HEK293T (cell line): ENCODE measurements at regions not wholly inside any gene's neighbourhood (a gene's known extent, or its start where the extent isn't known, plus 50 kb on each side); places are given as distances from the start of the nearest gene placed in this dataset.

Source experiments
- CTCF ChIA-PET: fragments of 350-600 bp; formaldehyde crosslinking; extraction: SDS; loops from one replicate; lab custom pipeline; 2021; ENCODE audit warnings: antibody characterized with exemption, inconsistent platforms; lab: Yijun Ruan, JAX
- POLR2A ChIA-PET: fragments of 350-600 bp; formaldehyde crosslinking; extraction: SDS; loops from one replicate; lab custom pipeline; 2020; ENCODE audit warnings: antibody characterized with exemption, inconsistent platforms; lab: Yijun Ruan, JAX
- DNase-seq: peaks from one replicate; pipeline ENCODE4 v3.0.0; 2012; ENCODE audit warnings: mixed read lengths; ENCODE audit errors: extremely low spot score
- ARNT ChIP-seq: fragments of 450-650 bp; IDR thresholded peaks from 2 replicates; pipeline ENCODE4 v1.6.1; 2017; ENCODE audit warnings: mild to moderate bottlenecking
- BHLHE40 ChIP-seq: fragments of 450-650 bp; IDR thresholded peaks from 2 replicates; pipeline ENCODE4 v1.6.1; 2016; ENCODE audit warnings: mild to moderate bottlenecking, moderate library complexity, borderline replicate concordance
- CTBP1 ChIP-seq: fragments of 450-650 bp; IDR thresholded peaks from 2 replicates; pipeline ENCODE4 v1.6.1; 2016; ENCODE audit warnings: borderline replicate concordance
- ELF4 ChIP-seq: fragments of 450-650 bp; IDR thresholded peaks from 2 replicates; pipeline ENCODE4 v1.6.1; 2017; ENCODE audit warnings: antibody characterized with exemption
- FOXA1 ChIP-seq: fragments of 450-650 bp; IDR thresholded peaks from 2 replicates; pipeline ENCODE4 v1.6.1; 2016; ENCODE audit warnings: mild to moderate bottlenecking
- FOXK2 ChIP-seq: fragments of 450-650 bp; IDR thresholded peaks from 2 replicates; pipeline ENCODE4 v1.6.1; 2016; ENCODE audit warnings: mild to moderate bottlenecking
- FOXM1 ChIP-seq: fragments of 450-650 bp; IDR thresholded peaks from 2 replicates; pipeline ENCODE4 v1.6.1; 2017; ENCODE audit warnings: mild to moderate bottlenecking, borderline replicate concordance
- HDGF ChIP-seq: fragments of 450-650 bp; IDR thresholded peaks from 2 replicates; pipeline ENCODE4 v1.6.1; 2017; ENCODE audit warnings: antibody characterized with exemption, borderline replicate concordance
- L3MBTL2 ChIP-seq: fragments of 450-650 bp; conservative IDR thresholded peaks from 2 replicates; pipeline ENCODE4 v1.6.1; 2016; ENCODE audit warnings: mild to moderate bottlenecking
- LEF1 ChIP-seq: fragments of 450-650 bp; IDR thresholded peaks from 2 replicates; pipeline ENCODE4 v1.6.1; 2017; ENCODE audit warnings: mild to moderate bottlenecking, borderline replicate concordance
- NFRKB ChIP-seq: fragments of 450-650 bp; IDR thresholded peaks from 2 replicates; pipeline ENCODE4 v1.6.1; 2016; ENCODE audit warnings: mild to moderate bottlenecking, moderate library complexity
- SP1 ChIP-seq: fragments of 450-650 bp; IDR thresholded peaks from 2 replicates; pipeline ENCODE4 v1.6.1; 2017
- SUZ12 ChIP-seq: fragments of 450-650 bp; IDR thresholded peaks from 2 replicates; pipeline ENCODE4 v1.6.1; 2016; ENCODE audit warnings: mild to moderate bottlenecking
- TARDBP ChIP-seq: fragments of 450-650 bp; IDR thresholded peaks from 2 replicates; pipeline ENCODE4 v1.6.1; 2016
- ZNF384 ChIP-seq: fragments of 450-650 bp; IDR thresholded peaks from 2 replicates; pipeline ENCODE4 v1.6.1; 2016
- TF ChIP-seq, protein P1 (sequence below): fragments of 450-650 bp; IDR thresholded peaks from 2 replicates; pipeline ENCODE4 v1.6.1; 2016

- CTCF ChIA-PET = no interaction called here
- POLR2A ChIA-PET = no interaction called here
- no peak for DNase-seq
- TF ChIP-seq SP1 = no peak
- TF ChIP-seq SUZ12 = no peak
- no peak for TF ChIP-seq ELF4
- TF ChIP-seq CTBP1 = no peak
- no peak for TF ChIP-seq LEF1
- no peak for TF ChIP-seq HDGF
- TF ChIP-seq FOXM1 = no peak
- TF ChIP-seq ZNF384 = no peak
- no peak for TF ChIP-seq NFRKB
- TF ChIP-seq FOXA1 = no peak
- TF ChIP-seq BHLHE40 = no peak
These were observed 421.4 kb upstream of the ZWINT start for GRCh38 chr10:56782503-56782902.

- DNase-seq = no peak
- TF ChIP-seq ARNT (no peak), HDGF (no peak), TARDBP (no peak), CTBP1 (no peak), BHLHE40 (no peak), FOXA1 (no peak), LEF1 (no peak), ZNF384 (no peak), ELF4 (no peak), FOXK2 (no peak)
- ChIA-PET POLR2A (no interaction called here), CTCF (no interaction called here)
These were observed 410.3 kb upstream of the ZWINT start for GRCh38 chr10:56771343-56771742.

GRCh38 chr10:56763090-56763489 lies 402.0 kb upstream of the ZWINT start:
- ChIA-PET POLR2A (no interaction called here), CTCF (no interaction called here)
- TF ChIP-seq LEF1 (no peak), FOXK2 (no peak), NFRKB (no peak), FOXA1 (no peak), ZNF384 (no peak), BHLHE40 (no peak), CTBP1 (no peak), TARDBP (no peak), L3MBTL2 (no peak), ELF4 (no peak), FOXM1 (no peak), SP1 (no peak), ARNT (no peak), HDGF (no peak), SUZ12 (no peak)
- TF ChIP-seq, protein P1, sequence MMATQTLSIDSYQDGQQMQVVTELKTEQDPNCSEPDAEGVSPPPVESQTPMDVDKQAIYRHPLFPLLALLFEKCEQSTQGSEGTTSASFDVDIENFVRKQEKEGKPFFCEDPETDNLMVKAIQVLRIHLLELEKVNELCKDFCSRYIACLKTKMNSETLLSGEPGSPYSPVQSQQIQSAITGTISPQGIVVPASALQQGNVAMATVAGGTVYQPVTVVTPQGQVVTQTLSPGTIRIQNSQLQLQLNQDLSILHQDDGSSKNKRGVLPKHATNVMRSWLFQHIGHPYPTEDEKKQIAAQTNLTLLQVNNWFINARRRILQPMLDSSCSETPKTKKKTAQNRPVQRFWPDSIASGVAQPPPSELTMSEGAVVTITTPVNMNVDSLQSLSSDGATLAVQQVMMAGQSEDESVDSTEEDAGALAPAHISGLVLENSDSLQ = no peak
- DNase-seq = no peak

DNA sequence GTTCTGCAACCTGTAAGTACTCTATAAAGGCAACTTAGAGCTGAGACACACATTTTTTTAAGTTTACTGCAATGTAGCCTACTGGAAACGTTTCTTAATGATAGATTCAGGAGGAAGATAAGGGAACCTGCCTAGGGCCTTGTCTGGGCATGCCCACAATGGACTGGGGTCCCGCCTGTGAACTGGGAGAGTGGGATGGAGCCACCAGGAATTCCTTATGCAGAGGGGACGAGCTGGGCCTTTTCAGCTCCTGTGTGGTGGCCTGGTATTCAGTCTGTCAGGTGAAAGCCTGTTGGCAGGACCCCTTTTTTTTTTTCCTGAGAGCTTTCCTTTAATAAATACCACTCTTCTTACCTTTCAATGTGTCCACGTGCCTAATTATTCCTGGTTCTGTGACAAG lies 384.4 kb upstream of the ZWINT start:
- ChIA-PET CTCF (no interaction called here), POLR2A (no interaction called here)
- DNase-seq = no peak
- no peak for TF ChIP-seq SP1
- no peak for TF ChIP-seq ELF4
- TF ChIP-seq HDGF = no peak
- TF ChIP-seq FOXA1 = no peak
- no peak for TF ChIP-seq LEF1
- no peak for TF ChIP-seq ZNF384
- no peak for TF ChIP-seq L3MBTL2
- no peak for TF ChIP-seq BHLHE40
- TF ChIP-seq, protein P1 = no peak
- no peak for TF ChIP-seq CTBP1
- TF ChIP-seq NFRKB = no peak
- no peak for TF ChIP-seq FOXM1
- no peak for TF ChIP-seq TARDBP
- TF ChIP-seq SUZ12 = no peak
- TF ChIP-seq FOXK2 = no peak

- ChIA-PET CTCF (no interaction called here), POLR2A (no interaction called here)
- DNase-seq = no peak
- TF ChIP-seq, protein P1 = no peak
- TF ChIP-seq LEF1 (no peak), NFRKB (no peak), SUZ12 (no peak), ELF4 (no peak), SP1 (no peak), ZNF384 (no peak)
These were observed 367.3 kb upstream of the ZWINT start for GRCh38 chr10:56728349-56728748.

GRCh38 chr10:56722912-56723311 lies 361.9 kb upstream of the ZWINT start:
- TF ChIP-seq NFRKB (no peak), SP1 (no peak), FOXA1 (no peak), SUZ12 (no peak), ZNF384 (no peak), LEF1 (no peak), FOXM1 (no peak)
- CTCF ChIA-PET = no interaction called here
- DNase-seq = no peak
- POLR2A ChIA-PET = no interaction called here

- CTCF ChIA-PET = no interaction called here
- no peak for DNase-seq
- TF ChIP-seq HDGF (no peak), FOXA1 (no peak), ZNF384 (no peak), BHLHE40 (no peak), CTBP1 (no peak), ELF4 (no peak), LEF1 (no peak), SP1 (no peak)
These were observed 354.2 kb upstream of the ZWINT start for GRCh38 chr10:56715262-56715661.

More at GRCh38 chr10:56715262-56715661, 354.2 kb upstream of the ZWINT start:
- POLR2A ChIA-PET = no interaction called here
